ENCODE measurements at regions not wholly inside any gene's neighbourhood (a gene's known extent, or its start where the extent isn't known, plus 50 kb on each side); places are given as distances from the start of the nearest gene placed in this dataset.
"Not testable (repeated sequence)": the region's sequence is repeated elsewhere in the genome, so short reads cannot be mapped to it uniquely, and the experiment has no call there.

GRCh38 chr11:49623872-49624271, 328.3 kb upstream of the OR4C13 start:
- not testable (repeated sequence) for H3K9me3 ChIP-seq (ENCODE audit: control insufficient read depth, low read length); H3K18ac ChIP-seq (ENCODE audit: low read depth in 1 of 2, low read length in 2 of 2); H3K36me3 ChIP-seq (ENCODE audit: control insufficient read depth in 1 of 2, insufficient read depth in 2 of 2, low read depth in 1 of 2, low read length in 2 of 2); H3K4ac ChIP-seq (ENCODE audit: low read depth in 1 of 2, low read length in 2 of 2); H3K79me1 ChIP-seq (replicated peaks; ENCODE audit: low read length, poor library complexity, severe bottlenecking); H3K23ac ChIP-seq (ENCODE audit: low read length in 2 of 2); H3K27me3 ChIP-seq (ENCODE audit: control insufficient read depth in 1 of 2, insufficient read depth in 1 of 2, low read length in 2 of 2); H3K4me1 ChIP-seq (ENCODE audit: control insufficient read depth, insufficient read depth, low read depth, low read length); H2BK120ac ChIP-seq (ENCODE audit: low read depth, low read length); H2BK15ac ChIP-seq (ENCODE audit: low read depth, poor library complexity, severe bottlenecking); H2BK5ac ChIP-seq (ENCODE audit: low read depth, low read length, poor library complexity, severe bottlenecking); H3K4me3 ChIP-seq (ENCODE audit: insufficient read depth in 1 of 2, low read depth in 1 of 2, low read length in 2 of 2); H3K14ac ChIP-seq (ENCODE audit: low read length in 2 of 2); H2BK12ac ChIP-seq (ENCODE audit: low read length in 2 of 2); H2AK5ac ChIP-seq (ENCODE audit: low read length, severe bottlenecking); H2AFZ ChIP-seq (ENCODE audit: low read depth, low read length); H4K8ac ChIP-seq (ENCODE audit: low read length); H3K9ac ChIP-seq (ENCODE audit: low read length); DNase-seq; H3K27ac ChIP-seq (ENCODE audit: low read length, poor library complexity, severe bottlenecking); H3K4me2 ChIP-seq (ENCODE audit: low read length, poor library complexity, severe bottlenecking); H4K91ac ChIP-seq (ENCODE audit: low read length)
- WGBS: no CpG with 5 or more reads among the region's 1 CpG

GRCh38 chr11:49670705-49671104, 281.5 kb upstream of the OR4C13 start:
- H3K18ac ChIP-seq (ENCODE audit: low read depth in 1 of 2, low read length in 2 of 2); H3K4me1 ChIP-seq (ENCODE audit: control insufficient read depth, insufficient read depth, low read depth, low read length); H4K91ac ChIP-seq (ENCODE audit: low read length); H2BK120ac ChIP-seq (ENCODE audit: low read depth, low read length); H3K4ac ChIP-seq (ENCODE audit: low read depth in 1 of 2, low read length in 2 of 2); H2AK5ac ChIP-seq (ENCODE audit: low read length, severe bottlenecking); H3K4me3 ChIP-seq (ENCODE audit: insufficient read depth in 1 of 2, low read depth in 1 of 2, low read length in 2 of 2); H2BK15ac ChIP-seq (ENCODE audit: low read depth, poor library complexity, severe bottlenecking); H2BK5ac ChIP-seq (ENCODE audit: low read depth, low read length, poor library complexity, severe bottlenecking); H2BK12ac ChIP-seq (ENCODE audit: low read length in 2 of 2); H3K79me1 ChIP-seq (replicated peaks; ENCODE audit: low read length, poor library complexity, severe bottlenecking); H3K9me3 ChIP-seq (ENCODE audit: control insufficient read depth, low read length); H3K36me3 ChIP-seq (ENCODE audit: control insufficient read depth in 1 of 2, insufficient read depth in 2 of 2, low read depth in 1 of 2, low read length in 2 of 2); H3K9ac ChIP-seq (ENCODE audit: low read length); H3K23ac ChIP-seq (ENCODE audit: low read length in 2 of 2); H4K8ac ChIP-seq (ENCODE audit: low read length); H3K14ac ChIP-seq (ENCODE audit: low read length in 2 of 2); H3K27ac ChIP-seq (ENCODE audit: low read length, poor library complexity, severe bottlenecking); H3K27me3 ChIP-seq (ENCODE audit: control insufficient read depth in 1 of 2, insufficient read depth in 1 of 2, low read length in 2 of 2); H3K4me2 ChIP-seq (ENCODE audit: low read length, poor library complexity, severe bottlenecking); DNase-seq; H2AFZ ChIP-seq (ENCODE audit: low read depth, low read length): not testable (repeated sequence)
- 87% methylated on average over 2 of the region's 2 CpGs for WGBS

GRCh38 chr11:49702121-49702520, 250.1 kb upstream of the OR4C13 start:
- not testable (repeated sequence) for H3K9ac ChIP-seq (ENCODE audit: low read length); H3K18ac ChIP-seq (ENCODE audit: low read depth in 1 of 2, low read length in 2 of 2); H3K36me3 ChIP-seq (ENCODE audit: control insufficient read depth in 1 of 2, insufficient read depth in 2 of 2, low read depth in 1 of 2, low read length in 2 of 2); H3K4me1 ChIP-seq (ENCODE audit: control insufficient read depth, insufficient read depth, low read depth, low read length); H3K23ac ChIP-seq (ENCODE audit: low read length in 2 of 2); H2BK5ac ChIP-seq (ENCODE audit: low read depth, low read length, poor library complexity, severe bottlenecking); H2AK5ac ChIP-seq (ENCODE audit: low read length, severe bottlenecking); H4K91ac ChIP-seq (ENCODE audit: low read length); H2BK12ac ChIP-seq (ENCODE audit: low read length in 2 of 2); H3K27ac ChIP-seq (ENCODE audit: low read length, poor library complexity, severe bottlenecking); H2BK15ac ChIP-seq (ENCODE audit: low read depth, poor library complexity, severe bottlenecking); H3K4ac ChIP-seq (ENCODE audit: low read depth in 1 of 2, low read length in 2 of 2); H3K4me3 ChIP-seq (ENCODE audit: insufficient read depth in 1 of 2, low read depth in 1 of 2, low read length in 2 of 2); DNase-seq; H3K4me2 ChIP-seq (ENCODE audit: low read length, poor library complexity, severe bottlenecking); H2BK120ac ChIP-seq (ENCODE audit: low read depth, low read length); H4K8ac ChIP-seq (ENCODE audit: low read length); H3K27me3 ChIP-seq (ENCODE audit: control insufficient read depth in 1 of 2, insufficient read depth in 1 of 2, low read length in 2 of 2); H3K14ac ChIP-seq (ENCODE audit: low read length in 2 of 2); H3K79me1 ChIP-seq (replicated peaks; ENCODE audit: low read length, poor library complexity, severe bottlenecking); H2AFZ ChIP-seq (ENCODE audit: low read depth, low read length)
- 38% methylated on average over 1 of the region's 1 CpG for WGBS
- peaks cover 13% of the 10 kb centered on the region for H3K9me3 ChIP-seq (ENCODE audit: control insufficient read depth, low read length)

- H3K23ac ChIP-seq (ENCODE audit: low read length in 2 of 2); H2BK15ac ChIP-seq (ENCODE audit: low read depth, poor library complexity, severe bottlenecking); H3K36me3 ChIP-seq (ENCODE audit: control insufficient read depth in 1 of 2, insufficient read depth in 2 of 2, low read depth in 1 of 2, low read length in 2 of 2); H3K4ac ChIP-seq (ENCODE audit: low read depth in 1 of 2, low read length in 2 of 2); H3K79me1 ChIP-seq (replicated peaks; ENCODE audit: low read length, poor library complexity, severe bottlenecking); H3K18ac ChIP-seq (ENCODE audit: low read depth in 1 of 2, low read length in 2 of 2); H3K27ac ChIP-seq (ENCODE audit: low read length, poor library complexity, severe bottlenecking); H2AK5ac ChIP-seq (ENCODE audit: low read length, severe bottlenecking); H3K27me3 ChIP-seq (ENCODE audit: control insufficient read depth in 1 of 2, insufficient read depth in 1 of 2, low read length in 2 of 2); H3K14ac ChIP-seq (ENCODE audit: low read length in 2 of 2); H2AFZ ChIP-seq (ENCODE audit: low read depth, low read length); H4K91ac ChIP-seq (ENCODE audit: low read length); H3K4me1 ChIP-seq (ENCODE audit: control insufficient read depth, insufficient read depth, low read depth, low read length); DNase-seq; H2BK120ac ChIP-seq (ENCODE audit: low read depth, low read length); H3K4me3 ChIP-seq (ENCODE audit: insufficient read depth in 1 of 2, low read depth in 1 of 2, low read length in 2 of 2); H3K4me2 ChIP-seq (ENCODE audit: low read length, poor library complexity, severe bottlenecking); H4K8ac ChIP-seq (ENCODE audit: low read length); H3K9me3 ChIP-seq (ENCODE audit: control insufficient read depth, low read length); H2BK12ac ChIP-seq (ENCODE audit: low read length in 2 of 2); H3K9ac ChIP-seq (ENCODE audit: low read length); H2BK5ac ChIP-seq (ENCODE audit: low read depth, low read length, poor library complexity, severe bottlenecking): not testable (repeated sequence)
- whole genome bisulfite sequencing: 0% methylated on average over 1 of the region's 2 CpGs
Measured at GRCh38 chr11:49750447-49750846, 201.7 kb upstream of the OR4C13 start.

All from mesenchymal stem cell (in vitro differentiated cells and primary cell).